ENCODE measurements at regions not wholly inside any gene's neighbourhood (a gene's known extent, or its start where the extent isn't known, plus 50 kb on each side); places are given as distances from the start of the nearest gene placed in this dataset.

- TF ChIP-seq POLR2AphosphoS5 (IDR thresholded peaks at IDR 0.05; ENCODE audit: low read depth, low read length) = no peak
- TF ChIP-seq POLR2A (IDR thresholded peaks at IDR 0.05; ENCODE audit: low read depth, low read length) = no peak
- no peak for TF ChIP-seq TAF1 (IDR thresholded peaks at IDR 0.05; ENCODE audit: borderline replicate concordance, low read depth, low read length)
Observed at GRCh38 chr1:82152356-82153271, 351.9 kb downstream of the ADGRL2 start.
